Epithelial cell of proximal tubule (primary cell): ENCODE measurements at regions not wholly inside any gene's neighbourhood (a gene's known extent, or its start where the extent isn't known, plus 50 kb on each side); places are given as distances from the start of the nearest gene placed in this dataset.

Experiments
- DNase-seq: peaks from one replicate; pipeline ENCODE4 v3.0.0-alpha.2; 2011; ENCODE audit warnings: low read depth
- H3K4me3 ChIP-seq: 2 replicates; pipeline ENCODE4 v1.5.1; 2011; ENCODE audit warnings: low read depth, mild to moderate bottlenecking, low read length
- CTCF ChIP-seq: conservative IDR thresholded peaks from 2 replicates; pipeline ENCODE4 v1.5.1; 2012; ENCODE audit warnings: low read depth, mild to moderate bottlenecking, low read length

GRCh38 chr6:77353129-77353528 lies 110.2 kb downstream of the HTR1B start:
- H3K4me3 ChIP-seq: no peak overlapping the region
- TF ChIP-seq CTCF: no peak
- DNase-seq: no peak

GRCh38 chr6:77341058-77341986 lies 122.0 kb downstream of the HTR1B start:
- TF ChIP-seq CTCF: no peak
- H3K4me3 ChIP-seq: no peak overlapping the region
- no peak for DNase-seq

GRCh38 chr6:77340331-77340730 lies 123.0 kb downstream of the HTR1B start:
- H3K4me3 ChIP-seq: no peak overlapping the region
- no peak for TF ChIP-seq CTCF
- DNase-seq: no peak

- H3K4me3 ChIP-seq: no peak overlapping the region
- no peak for TF ChIP-seq CTCF
- DNase-seq: no peak
Measured at GRCh38 chr6:77339926-77340325, 123.4 kb downstream of the HTR1B start.

GRCh38 chr6:77337392-77337791 lies 125.9 kb downstream of the HTR1B start:
- no peak overlapping the region for H3K4me3 ChIP-seq
- no peak for DNase-seq
- TF ChIP-seq CTCF: no peak

- no peak for DNase-seq
- TF ChIP-seq CTCF: no peak
- H3K4me3 ChIP-seq: no peak overlapping the region
Measured at GRCh38 chr6:77334093-77334492, 129.2 kb downstream of the HTR1B start.
